Astrocyte (in vitro differentiated cells and primary cell): ENCODE measurements at regions not wholly inside any gene's neighbourhood (a gene's known extent, or its start where the extent isn't known, plus 50 kb on each side); places are given as distances from the start of the nearest gene placed in this dataset.

Source experiments
- DNase-seq: peaks from one replicate; pipeline ENCODE4 v3.0.0-alpha.2; 2010; ENCODE audit warnings: low read depth
- FAIRE-seq: peaks from 2 replicates; lab custom pipeline; 2011; peaks lifted over from hg19 to GRCh38; lab: Jason Lieb, UNC
- H2AFZ ChIP-seq: 2 replicates; pipeline ENCODE4 v1.6.0; 2012; ENCODE audit warnings: low read depth, low read length, inconsistent platforms
- H3K27ac ChIP-seq: 2 replicates; pipeline ENCODE4 v1.5.1; 2011; ENCODE audit warnings: low read depth, low read length, inconsistent platforms
- H3K27me3 ChIP-seq: 2 replicates; pipeline ENCODE4 v1.6.0; 2011; ENCODE audit warnings: low read length, inconsistent platforms; ENCODE audit not compliant: insufficient read depth
- H3K36me3 ChIP-seq: 2 replicates; pipeline ENCODE4 v1.5.1; 2011; ENCODE audit warnings: low read length, inconsistent platforms; ENCODE audit not compliant: insufficient read depth
- H3K4me1 ChIP-seq: 2 replicates; pipeline ENCODE4 v1.5.1; 2011; ENCODE audit warnings: low read length, inconsistent platforms; ENCODE audit not compliant: insufficient read depth
- H3K4me2 ChIP-seq: 2 replicates; pipeline ENCODE4 v1.6.0; 2012; ENCODE audit warnings: low read length, inconsistent platforms
- H3K4me3 ChIP-seq: 2 replicates; pipeline ENCODE4 v1.5.1; 2011; ENCODE audit warnings: low read depth, mild to moderate bottlenecking, low read length, inconsistent platforms; ENCODE audit not compliant: insufficient read depth
- H3K79me2 ChIP-seq: 2 replicates; pipeline ENCODE4 v1.6.0; 2012; ENCODE audit warnings: mild to moderate bottlenecking, low read length, inconsistent platforms; ENCODE audit not compliant: insufficient read depth
- H3K9ac ChIP-seq: 2 replicates; pipeline ENCODE4 v1.6.0; 2012; ENCODE audit warnings: mild to moderate bottlenecking, low read length, inconsistent platforms
- H3K9me3 ChIP-seq: 2 replicates; pipeline ENCODE4 v1.5.1; 2012; ENCODE audit warnings: low read depth, mild to moderate bottlenecking, low read length, inconsistent platforms; ENCODE audit not compliant: insufficient read depth
- H4K20me1 ChIP-seq: 2 replicates; pipeline ENCODE4 v1.6.0; 2012; ENCODE audit warnings: low read length, inconsistent platforms; ENCODE audit not compliant: insufficient read depth
- H3K27ac Mint-ChIP-seq: one replicate; pipeline ENCODE4 v1.8.0; 2021; ENCODE audit warnings: mild to moderate bottlenecking, mixed read lengths; ENCODE audit not compliant: unreplicated experiment
- H3K27me3 Mint-ChIP-seq: one replicate; pipeline ENCODE4 v1.8.0; 2021; ENCODE audit warnings: low read depth, mixed read lengths; ENCODE audit not compliant: unreplicated experiment
- H3K36me3 Mint-ChIP-seq: one replicate; pipeline ENCODE4 v1.8.0; 2021; ENCODE audit warnings: low read depth, mixed read lengths; ENCODE audit not compliant: unreplicated experiment
- H3K4me1 Mint-ChIP-seq: one replicate; pipeline ENCODE4 v1.8.0; 2021; ENCODE audit warnings: low read depth, mixed read lengths; ENCODE audit not compliant: unreplicated experiment
- H3K4me3 Mint-ChIP-seq: one replicate; pipeline ENCODE4 v1.8.0; 2021; ENCODE audit warnings: mild to moderate bottlenecking, moderate library complexity, mixed read lengths; ENCODE audit not compliant: unreplicated experiment
- H3K9me3 Mint-ChIP-seq: one replicate; pipeline ENCODE4 v1.8.0; 2021; ENCODE audit warnings: mild to moderate bottlenecking, mixed read lengths; ENCODE audit not compliant: unreplicated experiment
- CTCF ChIP-seq: IDR thresholded peaks from 2 replicates; pipeline ENCODE4 v1.5.1; 2011; ENCODE audit warnings: low read depth, mild to moderate bottlenecking, inconsistent platforms, low read length, moderate library complexity; ENCODE audit not compliant: insufficient read depth
- EZH2 ChIP-seq: IDR thresholded peaks from 2 replicates; pipeline ENCODE4 v1.6.1; 2012; ENCODE audit warnings: mild to moderate bottlenecking, low read length, inconsistent platforms; ENCODE audit not compliant: insufficient read depth

DNA sequence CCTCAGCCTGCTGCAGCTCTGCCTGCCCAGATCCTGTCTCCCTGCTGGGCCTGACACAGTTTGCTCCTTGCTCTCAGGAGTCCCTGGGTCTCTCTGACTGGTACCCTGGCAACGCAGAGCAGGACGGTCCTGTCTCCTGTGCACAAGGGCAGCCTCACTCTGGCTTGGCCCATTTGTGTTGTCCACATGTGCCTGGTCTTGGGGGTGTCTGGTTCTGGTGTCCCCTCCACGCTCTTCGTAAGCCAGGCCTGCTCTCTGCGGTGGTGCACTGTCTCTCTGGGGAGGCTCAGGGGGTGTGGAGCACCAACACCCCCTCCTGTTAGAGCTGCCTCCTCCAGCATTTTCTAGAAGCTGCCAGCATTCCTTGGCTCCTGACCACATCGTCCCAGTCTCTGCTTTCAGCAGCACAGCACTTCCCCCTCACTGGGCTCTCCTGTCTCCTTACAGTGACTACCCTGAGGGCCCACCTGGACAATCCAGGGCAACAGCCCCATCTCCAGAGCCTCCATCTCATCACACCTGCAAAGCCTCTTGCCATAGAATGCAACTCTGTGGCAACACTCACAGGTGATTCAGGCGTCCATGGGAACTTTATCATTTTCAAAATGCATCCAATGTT, 235.6 kb upstream of the HS6ST1 start:
- Mint-ChIP-seq H3K9me3 (peaks cover 3% of the 10 kb centered on the region), H3K4me1 (peaks cover 7% of the 10 kb centered on the region), H3K27me3 (peaks cover 22% of the 10 kb centered on the region), H3K36me3 (no peaks in the 10 kb centered on the region), H3K27ac (no peak overlapping the region), H3K4me3 (no peak overlapping the region)
- H3K36me3 ChIP-seq = no peaks in the 10 kb centered on the region
- no peaks in the 10 kb centered on the region for H3K4me1 ChIP-seq
- DNase-seq (no peak), FAIRE-seq (no peak)
- no peak overlapping the region for H3K4me3 ChIP-seq
- no peaks in the 10 kb centered on the region for H4K20me1 ChIP-seq
- no peaks in the 10 kb centered on the region for H3K9me3 ChIP-seq
- TF ChIP-seq CTCF (no peak), EZH2 (no peak)
- no peak overlapping the region for H3K9ac ChIP-seq
- no peak overlapping the region for H2AFZ ChIP-seq
- H3K79me2 ChIP-seq = no peaks in the 10 kb centered on the region
- H3K27me3 ChIP-seq = no peaks in the 10 kb centered on the region
- no peak overlapping the region for H3K4me2 ChIP-seq
- no peak overlapping the region for H3K27ac ChIP-seq

- Mint-ChIP-seq H3K4me3 (no peak overlapping the region), H3K4me1 (peaks cover under 1% of the 10 kb centered on the region), H3K36me3 (no peaks in the 10 kb centered on the region), H3K27me3 (peaks cover 27% of the 10 kb centered on the region), H3K9me3 (peaks cover 3% of the 10 kb centered on the region), H3K27ac (no peak overlapping the region)
- Histone ChIP-seq H3K4me3 (no peak overlapping the region), H3K4me1 (no peaks in the 10 kb centered on the region), H3K27me3 (no peaks in the 10 kb centered on the region), H3K4me2 (no peak overlapping the region), H4K20me1 (no peaks in the 10 kb centered on the region), H2AFZ (no peak overlapping the region), H3K9me3 (no peaks in the 10 kb centered on the region), H3K27ac (no peak overlapping the region), H3K9ac (no peak overlapping the region), H3K36me3 (no peaks in the 10 kb centered on the region), H3K79me2 (no peaks in the 10 kb centered on the region)
- TF ChIP-seq EZH2 = no peak
- TF ChIP-seq CTCF = no peak
- no peak for DNase-seq
- no peak for FAIRE-seq
These were observed 236.8 kb upstream of the HS6ST1 start for GRCh38 chr2:128555433-128555832.

GRCh38 chr2:128556089-128556488, 237.4 kb upstream of the HS6ST1 start:
- Mint-ChIP-seq H3K36me3 (no peaks in the 10 kb centered on the region), H3K4me1 (no peaks in the 10 kb centered on the region), H3K27me3 (peaks cover 30% of the 10 kb centered on the region), H3K9me3 (peaks cover 3% of the 10 kb centered on the region), H3K27ac (no peak overlapping the region), H3K4me3 (no peak overlapping the region)
- no peak overlapping the region for H3K9ac ChIP-seq
- H3K79me2 ChIP-seq = no peaks in the 10 kb centered on the region
- H3K4me3 ChIP-seq = no peak overlapping the region
- TF ChIP-seq EZH2 = no peak
- TF ChIP-seq CTCF = no peak
- no peaks in the 10 kb centered on the region for H3K36me3 ChIP-seq
- H4K20me1 ChIP-seq = no peaks in the 10 kb centered on the region
- no peak overlapping the region for H3K4me2 ChIP-seq
- DNase-seq (no peak), FAIRE-seq (no peak)
- H3K27ac ChIP-seq = no peak overlapping the region
- no peaks in the 10 kb centered on the region for H3K9me3 ChIP-seq
- no peaks in the 10 kb centered on the region for H3K4me1 ChIP-seq
- no peak overlapping the region for H2AFZ ChIP-seq
- H3K27me3 ChIP-seq = no peaks in the 10 kb centered on the region
